ENCODE measurements at regions not wholly inside any gene's neighbourhood (a gene's known extent, or its start where the extent isn't known, plus 50 kb on each side); places are given as distances from the start of the nearest gene placed in this dataset.

DNA sequence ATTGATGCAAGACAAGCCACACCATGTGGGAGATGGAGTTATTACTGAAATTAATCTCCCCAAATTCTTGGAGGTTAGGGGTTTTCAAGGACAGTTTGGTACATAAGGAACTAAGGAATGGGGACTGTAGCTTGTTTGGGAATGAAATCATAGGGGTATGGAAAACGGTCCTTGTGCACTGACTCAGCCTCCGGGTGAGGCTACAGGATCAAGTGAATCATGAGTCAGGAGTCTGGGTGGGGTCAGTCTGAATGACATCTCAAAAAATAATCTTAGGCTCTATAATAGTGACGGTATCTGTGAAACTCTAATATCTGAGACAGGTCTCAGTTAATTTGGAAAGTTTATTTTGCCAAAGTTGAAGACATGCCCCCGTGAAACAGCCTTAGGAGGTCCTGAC lies 128.5 kb upstream of the CYSLTR1 start:
- peak; percentile 1 for DNase-seq (ENCODE audit: low read depth, low spot score)
- TF ChIP-seq, protein P1, sequence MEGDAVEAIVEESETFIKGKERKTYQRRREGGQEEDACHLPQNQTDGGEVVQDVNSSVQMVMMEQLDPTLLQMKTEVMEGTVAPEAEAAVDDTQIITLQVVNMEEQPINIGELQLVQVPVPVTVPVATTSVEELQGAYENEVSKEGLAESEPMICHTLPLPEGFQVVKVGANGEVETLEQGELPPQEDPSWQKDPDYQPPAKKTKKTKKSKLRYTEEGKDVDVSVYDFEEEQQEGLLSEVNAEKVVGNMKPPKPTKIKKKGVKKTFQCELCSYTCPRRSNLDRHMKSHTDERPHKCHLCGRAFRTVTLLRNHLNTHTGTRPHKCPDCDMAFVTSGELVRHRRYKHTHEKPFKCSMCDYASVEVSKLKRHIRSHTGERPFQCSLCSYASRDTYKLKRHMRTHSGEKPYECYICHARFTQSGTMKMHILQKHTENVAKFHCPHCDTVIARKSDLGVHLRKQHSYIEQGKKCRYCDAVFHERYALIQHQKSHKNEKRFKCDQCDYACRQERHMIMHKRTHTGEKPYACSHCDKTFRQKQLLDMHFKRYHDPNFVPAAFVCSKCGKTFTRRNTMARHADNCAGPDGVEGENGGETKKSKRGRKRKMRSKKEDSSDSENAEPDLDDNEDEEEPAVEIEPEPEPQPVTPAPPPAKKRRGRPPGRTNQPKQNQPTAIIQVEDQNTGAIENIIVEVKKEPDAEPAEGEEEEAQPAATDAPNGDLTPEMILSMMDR (IDR thresholded peaks at IDR 0.05; ENCODE audit: low read depth, low read length) = no peak
- H3K4me3 ChIP-seq (ENCODE audit: low read depth, low read length) = no peak overlapping the region
- in situ Hi-C loops (cut with HindIII; ENCODE audit: low sequenced_read_pairs) = no loop called here

DNA sequence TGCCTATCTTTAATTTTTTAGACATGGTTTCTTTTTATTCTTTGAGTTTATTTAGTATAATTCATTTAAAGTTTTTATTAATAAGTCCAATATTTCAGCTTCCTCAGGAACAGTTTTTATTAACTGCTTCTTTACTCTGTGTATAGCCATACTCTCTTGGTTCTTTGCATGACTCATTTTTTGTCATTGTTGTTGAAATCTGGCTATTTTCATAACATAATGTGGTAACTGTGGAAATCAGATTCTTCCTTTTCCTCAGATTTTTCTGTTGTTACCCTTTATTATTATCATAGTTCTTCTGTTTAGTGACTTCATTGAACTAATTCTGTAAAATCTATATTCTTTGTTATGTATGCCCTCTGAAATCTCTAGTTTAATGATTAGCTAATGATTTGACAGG lies 124.9 kb upstream of the CYSLTR1 start:
- H3K4me3 ChIP-seq (ENCODE audit: low read depth, low read length) = no peak overlapping the region
- in situ Hi-C loops (cut with HindIII; ENCODE audit: low sequenced_read_pairs) = no loop called here
- no peak for DNase-seq (ENCODE audit: low read depth, low spot score)
- TF ChIP-seq, protein P1 (IDR thresholded peaks at IDR 0.05; ENCODE audit: low read depth, low read length) = no peak

DNA sequence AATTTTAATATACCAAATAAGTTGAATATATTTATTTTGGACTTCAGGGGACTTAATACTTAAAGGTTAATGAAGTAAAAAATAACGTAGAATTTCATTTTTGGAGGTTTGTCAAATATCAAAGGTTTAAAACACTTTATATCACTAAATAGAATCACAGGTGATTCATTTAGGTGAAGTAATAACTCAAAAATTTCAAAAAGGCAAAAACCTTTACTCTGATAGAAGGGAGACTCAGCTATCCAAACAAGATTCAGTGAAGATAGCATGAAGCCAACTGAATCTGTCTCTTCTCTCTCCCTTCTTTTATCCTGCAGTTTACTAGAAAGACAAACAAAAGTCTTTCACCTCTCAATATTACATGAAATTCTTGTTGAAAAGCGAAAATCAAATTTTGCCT lies 110.2 kb upstream of the CYSLTR1 start:
- no peak for DNase-seq (ENCODE audit: low read depth, low spot score)
- H3K4me3 ChIP-seq (ENCODE audit: low read depth, low read length) = no peak overlapping the region
- TF ChIP-seq, protein P1 (IDR thresholded peaks at IDR 0.05; ENCODE audit: low read depth, low read length) = no peak
- in situ Hi-C loops (cut with HindIII; ENCODE audit: low sequenced_read_pairs) = no loop called here

DNA sequence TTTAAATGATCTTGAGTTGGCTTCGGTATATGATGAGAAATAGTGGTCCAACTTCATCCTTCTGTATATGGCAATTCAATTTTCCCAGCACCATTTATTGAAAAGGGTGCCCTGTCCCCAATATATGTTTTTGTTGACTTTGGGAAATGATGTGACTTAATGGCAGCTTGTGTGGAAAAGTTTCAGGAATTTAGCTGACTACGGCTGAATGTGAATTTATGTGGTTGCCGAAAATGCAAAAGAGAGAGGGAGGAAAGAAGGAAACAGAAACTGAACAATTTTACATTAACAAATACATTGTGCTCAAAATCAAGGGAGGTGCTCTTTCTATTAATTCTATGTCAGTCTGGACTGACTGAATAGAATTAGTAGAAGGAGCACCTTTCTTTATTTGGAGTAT lies 101.8 kb upstream of the CYSLTR1 start:
- no peak overlapping the region for H3K4me3 ChIP-seq (ENCODE audit: low read depth, low read length)
- no peak for DNase-seq (ENCODE audit: low read depth, low spot score)
- TF ChIP-seq, protein P1 (IDR thresholded peaks at IDR 0.05; ENCODE audit: low read depth, low read length) = no peak
- in situ Hi-C loops (cut with HindIII; ENCODE audit: low sequenced_read_pairs) = no loop called here

DNA sequence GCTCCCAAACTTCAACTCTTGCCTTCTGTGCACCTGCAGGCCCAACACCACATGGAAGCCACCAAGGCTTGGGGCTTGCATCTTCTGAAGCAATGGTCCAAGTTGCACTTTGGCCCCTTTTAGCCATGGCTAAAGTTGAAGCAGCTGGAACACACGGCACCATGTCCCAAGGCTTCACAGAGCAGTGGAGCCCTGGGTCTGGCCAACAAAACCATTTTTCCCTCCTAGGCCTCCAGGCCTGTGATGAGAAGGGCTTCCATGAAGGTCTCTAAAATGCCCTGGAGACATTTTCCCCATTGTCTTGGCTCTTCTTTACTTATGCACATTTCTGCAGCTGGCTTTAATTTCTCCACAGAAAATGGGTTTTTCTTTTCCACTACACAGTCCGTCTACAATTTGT lies 61.3 kb upstream of the CYSLTR1 start:
- H3K4me3 ChIP-seq (ENCODE audit: low read depth, low read length) = no peak overlapping the region
- in situ Hi-C loops (cut with HindIII; ENCODE audit: low sequenced_read_pairs) = no loop called here
- TF ChIP-seq, protein P1 (IDR thresholded peaks at IDR 0.05; ENCODE audit: low read depth, low read length) = no peak
- no peak for DNase-seq (ENCODE audit: low read depth, low spot score)

DNA sequence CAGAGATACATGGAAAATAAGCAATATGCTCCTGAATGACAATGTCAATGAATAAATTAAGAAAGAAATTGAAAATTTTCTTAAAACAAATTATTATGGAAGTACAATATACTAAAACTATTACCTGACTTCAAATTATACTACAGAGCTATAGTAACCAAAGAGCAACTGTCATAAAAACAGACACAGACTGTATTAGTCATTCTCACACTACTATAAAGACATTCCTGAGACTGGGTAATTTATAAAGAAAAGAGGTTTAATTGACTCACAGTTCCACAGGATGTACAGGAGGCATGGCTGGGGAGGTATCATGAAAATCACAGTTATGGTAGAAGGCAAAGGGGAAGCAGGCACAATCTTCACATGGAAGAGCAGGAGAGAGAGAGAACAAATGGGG lies 60.0 kb upstream of the CYSLTR1 start:
- TF ChIP-seq, protein P1 (IDR thresholded peaks at IDR 0.05; ENCODE audit: low read depth, low read length) = no peak
- in situ Hi-C loops (cut with HindIII; ENCODE audit: low sequenced_read_pairs) = no loop called here
- H3K4me3 ChIP-seq (ENCODE audit: low read depth, low read length) = no peak overlapping the region
- no peak for DNase-seq (ENCODE audit: low read depth, low spot score)

DNA sequence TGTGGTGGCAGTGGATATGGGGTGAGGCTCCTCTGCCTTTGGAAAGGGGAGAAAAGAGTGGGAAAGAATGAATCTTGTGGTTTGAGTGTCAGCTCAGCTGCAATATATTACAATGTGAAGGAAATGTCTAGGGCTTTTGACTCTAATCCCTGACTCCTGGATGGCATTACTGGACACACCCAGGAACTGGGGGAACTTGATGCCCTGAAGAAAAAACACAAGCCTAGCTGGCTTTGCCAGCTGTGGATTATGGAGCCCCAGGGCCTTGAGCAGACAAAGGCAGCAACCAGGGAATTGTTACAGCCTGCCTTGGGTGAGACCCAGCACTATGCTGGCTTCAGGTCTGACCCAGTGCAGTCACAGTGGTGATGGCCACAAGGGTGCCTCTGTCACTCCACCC lies 57.1 kb upstream of the CYSLTR1 start:
- H3K4me3 ChIP-seq (ENCODE audit: low read depth, low read length) = no peak overlapping the region
- no peak for DNase-seq (ENCODE audit: low read depth, low spot score)
- in situ Hi-C loops (cut with HindIII; ENCODE audit: low sequenced_read_pairs) = no loop called here
- TF ChIP-seq, protein P1 (IDR thresholded peaks at IDR 0.05; ENCODE audit: low read depth, low read length) = no peak

Data from astrocyte of the spinal cord (primary cell).